HUES48 (cell line): ENCODE measurements at regions not wholly inside any gene's neighbourhood (a gene's known extent, or its start where the extent isn't known, plus 50 kb on each side); places are given as distances from the start of the nearest gene placed in this dataset.

Source experiments
- H3K27ac ChIP-seq: one replicate; pipeline ENCODE4 v1.7.0; 2013; ENCODE audit warnings: low read depth, low read length, inconsistent platforms
- H3K27me3 ChIP-seq: 2 replicates; pipeline ENCODE4 v1.6.1; 2013; ENCODE audit warnings: mild to moderate bottlenecking, low read length; ENCODE audit not compliant: control insufficient read depth, insufficient read depth
- H3K36me3 ChIP-seq: 2 replicates; pipeline ENCODE4 v1.6.1; 2013; ENCODE audit warnings: low read length; ENCODE audit not compliant: control insufficient read depth, insufficient read depth
- H3K4me1 ChIP-seq: 2 replicates; pipeline ENCODE4 v1.6.1; 2013; ENCODE audit warnings: mild to moderate bottlenecking, low read length; ENCODE audit not compliant: control insufficient read depth, insufficient read depth
- H3K4me3 ChIP-seq: 2 replicates; pipeline ENCODE4 v1.5.1; 2013; ENCODE audit warnings: mild to moderate bottlenecking, low read depth, low read length
- H3K9ac ChIP-seq: 2 replicates; pipeline ENCODE4 v1.6.1; 2013; ENCODE audit warnings: mild to moderate bottlenecking, low read depth, low read length, moderate library complexity
- H3K9me3 ChIP-seq: 2 replicates; pipeline ENCODE4 v1.6.1; 2013; ENCODE audit warnings: low read length; ENCODE audit not compliant: control insufficient read depth, insufficient read depth

- no peaks in the 10 kb centered on the region for H3K9me3 ChIP-seq
- no peak overlapping the region for H3K4me3 ChIP-seq
- no peaks in the 10 kb centered on the region for H3K4me1 ChIP-seq
- H3K27ac ChIP-seq, result no peak overlapping the region
- H3K27me3 ChIP-seq, result no peaks in the 10 kb centered on the region
- no peaks in the 10 kb centered on the region for H3K36me3 ChIP-seq
- no peak overlapping the region for H3K9ac ChIP-seq
Measured at GRCh38 chr16:72357910-72358309, 186.0 kb upstream of the PMFBP1 start.

- Histone ChIP-seq H3K4me3 (no peak overlapping the region), H3K27ac (no peak overlapping the region), H3K36me3 (no peaks in the 10 kb centered on the region), H3K9me3 (no peaks in the 10 kb centered on the region), H3K27me3 (no peaks in the 10 kb centered on the region), H3K9ac (no peak overlapping the region), H3K4me1 (no peaks in the 10 kb centered on the region)
Measured at GRCh38 chr16:72355561-72355960, 183.6 kb upstream of the PMFBP1 start.

GRCh38 chr16:72349719-72350118 lies 177.8 kb upstream of the PMFBP1 start:
- no peaks in the 10 kb centered on the region for H3K36me3 ChIP-seq
- H3K4me3 ChIP-seq, result no peak overlapping the region
- H3K4me1 ChIP-seq, result no peaks in the 10 kb centered on the region
- no peak overlapping the region for H3K27ac ChIP-seq
- H3K27me3 ChIP-seq, result no peaks in the 10 kb centered on the region
- H3K9me3 ChIP-seq, result no peaks in the 10 kb centered on the region; the same call in 1 of the 2 replicates
- no peak overlapping the region for H3K9ac ChIP-seq

GRCh38 chr16:72332926-72333325 lies 161.0 kb upstream of the PMFBP1 start:
- Histone ChIP-seq H3K9ac (no peak overlapping the region), H3K36me3 (no peaks in the 10 kb centered on the region), H3K9me3 (no peaks in the 10 kb centered on the region; the same call in 1 of the 2 replicates), H3K4me1 (no peaks in the 10 kb centered on the region), H3K27ac (no peak overlapping the region), H3K27me3 (no peaks in the 10 kb centered on the region), H3K4me3 (no peak overlapping the region)

- H3K4me1 ChIP-seq, result no peaks in the 10 kb centered on the region
- H3K27me3 ChIP-seq, result no peaks in the 10 kb centered on the region
- peaks cover 4% of the 10 kb centered on the region; the same call in 1 of the 2 replicates for H3K9me3 ChIP-seq
- no peak overlapping the region for H3K9ac ChIP-seq
- no peaks in the 10 kb centered on the region for H3K36me3 ChIP-seq
- no peak overlapping the region for H3K4me3 ChIP-seq
- no peak overlapping the region for H3K27ac ChIP-seq
Measured at GRCh38 chr16:72324578-72324977, 152.6 kb upstream of the PMFBP1 start.

- Histone ChIP-seq H3K36me3 (no peaks in the 10 kb centered on the region), H3K9ac (no peak overlapping the region)
Measured at GRCh38 chr16:72317446-72317845, 145.5 kb upstream of the PMFBP1 start.

GRCh38 chr16:72313903-72314302 lies 141.9 kb upstream of the PMFBP1 start:
- no peak overlapping the region for H3K9ac ChIP-seq
- H3K27me3 ChIP-seq, result no peaks in the 10 kb centered on the region
- H3K4me3 ChIP-seq, result no peak overlapping the region
- H3K27ac ChIP-seq, result no peak overlapping the region
- H3K36me3 ChIP-seq, result no peaks in the 10 kb centered on the region
- H3K4me1 ChIP-seq, result peaks cover 5% of the 10 kb centered on the region; the same call in 1 of the 2 replicates
- H3K9me3 ChIP-seq, result peaks cover under 1% of the 10 kb centered on the region; the same call in 1 of the 2 replicates

More at GRCh38 chr16:72317446-72317845, 145.5 kb upstream of the PMFBP1 start:
- Histone ChIP-seq H3K27me3 (no peaks in the 10 kb centered on the region), H3K4me3 (no peak overlapping the region), H3K27ac (no peak overlapping the region), H3K4me1 (peaks cover 5% of the 10 kb centered on the region; the same call in 1 of the 2 replicates), H3K9me3 (peaks cover 11% of the 10 kb centered on the region; the same call in 1 of the 2 replicates)

GRCh38 chr16:72312828-72313227 lies 140.9 kb upstream of the PMFBP1 start:
- H3K9ac ChIP-seq, result no peak overlapping the region
- no peak overlapping the region for H3K27ac ChIP-seq
- no peak overlapping the region for H3K4me3 ChIP-seq
- H3K9me3 ChIP-seq, result 0 out of 2 replicates have a peak, but pooled peaks cover 4% of the 10 kb centered on the region
- H3K36me3 ChIP-seq, result no peaks in the 10 kb centered on the region
- no peaks in the 10 kb centered on the region for H3K27me3 ChIP-seq
- peaks cover 5% of the 10 kb centered on the region; the same call in 1 of the 2 replicates for H3K4me1 ChIP-seq

- Histone ChIP-seq H3K9ac (no peak overlapping the region), H3K9me3 (0 out of 2 replicates have a peak, but pooled peaks cover 4% of the 10 kb centered on the region), H3K27ac (no peak overlapping the region), H3K4me3 (no peak overlapping the region), H3K4me1 (peaks cover 5% of the 10 kb centered on the region; the same call in 1 of the 2 replicates), H3K27me3 (no peaks in the 10 kb centered on the region), H3K36me3 (no peaks in the 10 kb centered on the region)
Measured at GRCh38 chr16:72311426-72311825, 139.5 kb upstream of the PMFBP1 start.

- Histone ChIP-seq H3K4me1 (peaks cover 5% of the 10 kb centered on the region; the same call in 1 of the 2 replicates), H3K4me3 (no peak overlapping the region), H3K27ac (no peak overlapping the region), H3K36me3 (no peaks in the 10 kb centered on the region), H3K9me3 (peaks cover 8% of the 10 kb centered on the region; the same call in 1 of the 2 replicates), H3K9ac (no peak overlapping the region), H3K27me3 (no peaks in the 10 kb centered on the region)
Measured at GRCh38 chr16:72309001-72309400, 137.0 kb upstream of the PMFBP1 start.

GRCh38 chr16:72308396-72308795 lies 136.4 kb upstream of the PMFBP1 start:
- H3K9me3 ChIP-seq, result peaks cover 8% of the 10 kb centered on the region; the same call in 1 of the 2 replicates
- H3K36me3 ChIP-seq, result no peaks in the 10 kb centered on the region
- no peak overlapping the region for H3K4me3 ChIP-seq
- H3K9ac ChIP-seq, result no peak overlapping the region
- no peak overlapping the region for H3K27ac ChIP-seq
- no peaks in the 10 kb centered on the region for H3K27me3 ChIP-seq
- H3K4me1 ChIP-seq, result peaks cover 5% of the 10 kb centered on the region; the same call in 1 of the 2 replicates
